Amygdala (tissue), 56 donors: ENCODE measurements at regions not wholly inside any gene's neighbourhood (a gene's known extent, or its start where the extent isn't known, plus 50 kb on each side); places are given as distances from the start of the nearest gene placed in this dataset.
"Not testable (repeated sequence)": the region's sequence is repeated elsewhere in the genome, so short reads cannot be mapped to it uniquely, and the experiment has no call there.

Experiments used
- DNase-seq, 56 donors: peaks; one replicate each; lab custom pipeline; 2025; lab: John Stamatoyannopoulos, UW

DNA sequence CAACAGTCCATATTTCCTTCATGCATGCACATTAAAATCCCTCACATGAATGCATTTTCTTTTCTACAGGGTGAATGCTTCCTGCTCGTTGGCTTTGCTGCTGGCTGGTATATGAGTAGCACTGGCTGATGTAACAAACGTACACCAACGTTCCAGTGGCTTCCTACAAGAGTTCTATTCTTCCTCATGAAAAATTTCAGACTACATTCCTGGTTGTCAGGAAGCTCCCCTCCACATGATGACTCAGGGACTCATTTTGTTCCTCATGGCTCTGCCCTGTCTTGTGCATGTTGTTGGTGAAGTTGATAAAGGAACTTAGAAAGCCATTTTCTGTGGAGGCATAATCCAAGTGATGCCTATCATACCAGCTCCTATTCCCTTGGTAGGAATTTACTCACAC, 470.7 kb upstream of the KLF6 start:
- no peak for DNase-seq

GRCh38 chr10:4254101-4254994, 469.3 kb upstream of the KLF6 start:
- no peak for DNase-seq

DNA sequence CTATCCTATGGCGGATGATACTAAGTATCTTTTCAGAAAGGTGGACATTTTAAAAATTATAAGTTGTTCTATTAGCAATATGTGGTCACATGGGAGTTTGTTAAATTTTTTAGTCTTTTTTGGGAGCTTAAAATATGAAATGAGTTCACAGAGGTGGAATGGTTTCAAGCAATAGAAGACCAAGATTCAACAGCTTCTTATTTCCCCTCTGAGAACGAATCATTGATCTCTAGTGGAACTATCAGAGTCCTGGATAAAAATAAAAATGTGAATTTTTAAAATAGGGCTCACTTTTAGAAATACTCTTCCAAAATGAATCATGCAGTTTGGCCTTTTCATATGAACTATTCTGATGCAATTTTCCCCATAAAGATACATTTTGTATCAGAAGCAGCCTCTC, 467.7 kb upstream of the KLF6 start:
- no peak for DNase-seq

- DNase-seq: no peak
Observed at GRCh38 chr10:4250587-4250887, 465.5 kb upstream of the KLF6 start.

DNA sequence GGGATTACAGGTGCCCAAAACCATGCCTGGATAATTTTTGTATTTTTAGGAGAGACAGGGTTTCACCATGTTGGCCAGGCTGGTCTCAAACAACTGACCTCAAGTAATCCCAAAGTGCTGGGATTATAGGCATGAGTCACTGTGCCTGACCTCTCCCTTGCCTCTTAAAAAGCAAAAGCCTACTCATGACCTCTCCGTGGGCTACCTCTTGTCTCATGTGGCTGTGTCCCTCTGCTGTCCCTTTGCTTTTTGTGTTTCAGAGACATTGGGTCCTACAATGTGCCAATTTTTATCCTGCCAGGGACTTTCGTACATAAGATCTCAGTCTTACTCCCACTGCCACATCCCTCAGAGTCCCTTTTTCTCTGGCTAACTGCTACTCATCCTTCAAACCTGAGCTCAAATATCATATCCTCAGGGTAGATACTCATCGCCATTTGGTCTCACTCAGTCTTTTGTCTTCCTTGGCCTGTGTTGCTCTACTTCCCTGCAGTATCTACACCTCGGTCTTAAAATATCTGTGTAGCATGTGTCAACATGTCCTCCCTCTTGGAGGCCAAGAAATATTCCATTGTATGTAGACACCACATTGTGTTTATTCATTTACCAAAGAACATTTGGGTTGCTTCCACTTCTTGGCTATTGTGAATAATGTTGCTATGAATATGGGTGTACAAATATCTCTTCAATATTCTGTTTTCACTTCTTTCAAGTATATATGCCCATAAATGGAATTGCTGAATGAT, 465.0 kb upstream of the KLF6 start:
- DNase-seq: no peak

- no peak for DNase-seq
Observed at GRCh38 chr10:4247379-4247778, 462.4 kb upstream of the KLF6 start.

DNA sequence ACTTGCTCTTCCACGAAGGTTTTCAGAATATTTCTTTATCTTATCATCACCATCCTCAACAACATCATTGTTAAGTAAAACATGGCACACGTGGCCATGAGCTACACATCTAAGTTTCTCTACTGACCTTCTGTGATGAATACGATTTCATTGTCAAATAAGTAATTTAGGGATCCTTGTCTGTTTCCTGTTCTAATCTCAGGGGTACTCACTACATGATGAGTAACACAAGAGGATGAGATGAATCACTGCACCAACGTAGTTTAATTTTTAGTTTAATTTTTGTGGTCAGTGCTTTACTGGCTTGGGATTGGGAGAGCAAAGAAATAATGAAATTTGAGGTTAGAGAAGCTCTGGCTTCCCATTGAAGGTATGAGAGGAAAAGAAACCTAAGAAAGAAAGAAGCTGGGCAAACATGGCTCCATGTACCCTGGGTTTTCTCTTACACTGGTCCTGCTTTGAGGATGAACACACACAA, 461.9 kb upstream of the KLF6 start:
- no peak for DNase-seq

GRCh38 chr10:4243651-4244050, 458.6 kb upstream of the KLF6 start:
- no peak for DNase-seq

DNA sequence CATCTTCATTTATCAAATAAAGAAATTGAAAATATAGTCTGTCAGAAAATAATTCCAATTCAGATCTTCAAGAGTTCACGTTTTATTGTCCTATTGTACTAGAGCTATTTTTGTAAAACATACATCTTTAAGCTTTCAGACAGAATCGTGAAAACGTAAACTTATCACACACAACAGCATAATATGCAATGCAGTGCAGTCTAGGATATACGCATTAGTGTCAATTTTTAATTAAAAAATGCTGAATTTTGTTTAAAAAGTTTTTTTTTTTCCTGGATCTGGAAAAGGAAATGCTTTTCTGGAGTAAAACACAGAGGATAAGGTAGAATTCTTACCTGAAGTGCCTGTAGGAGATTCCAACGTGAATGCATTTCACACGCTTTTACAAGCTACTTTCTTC, 458.2 kb upstream of the KLF6 start:
- DNase-seq: no peak

- no peak for DNase-seq
Observed at GRCh38 chr10:4242561-4243035, 457.6 kb upstream of the KLF6 start.

GRCh38 chr10:4241724-4242345, 456.8 kb upstream of the KLF6 start:
- peak in 3 of 56 donors; percentile 0 to 12 (median 8) for DNase-seq

- no peak for DNase-seq
Observed at GRCh38 chr10:4240608-4241197, 455.7 kb upstream of the KLF6 start.

DNA sequence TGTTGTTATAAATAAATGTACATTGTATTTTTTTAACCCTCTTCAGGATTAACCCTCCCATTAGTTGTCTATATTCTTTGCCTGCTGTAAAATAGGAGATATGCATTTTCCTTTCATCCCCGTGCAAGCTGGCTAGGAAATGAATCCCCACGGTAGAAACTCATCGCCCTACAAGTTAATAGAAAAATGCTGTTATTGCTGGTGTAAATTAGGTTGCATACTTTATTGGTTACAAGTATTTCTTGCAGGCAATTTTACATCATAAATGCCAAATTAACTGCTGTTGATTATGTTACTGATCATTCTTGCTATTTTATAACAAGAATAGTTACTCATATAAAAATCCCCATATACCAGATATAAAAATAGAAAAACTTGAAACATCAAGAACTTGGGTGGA, 454.2 kb upstream of the KLF6 start:
- no peak for DNase-seq

DNA sequence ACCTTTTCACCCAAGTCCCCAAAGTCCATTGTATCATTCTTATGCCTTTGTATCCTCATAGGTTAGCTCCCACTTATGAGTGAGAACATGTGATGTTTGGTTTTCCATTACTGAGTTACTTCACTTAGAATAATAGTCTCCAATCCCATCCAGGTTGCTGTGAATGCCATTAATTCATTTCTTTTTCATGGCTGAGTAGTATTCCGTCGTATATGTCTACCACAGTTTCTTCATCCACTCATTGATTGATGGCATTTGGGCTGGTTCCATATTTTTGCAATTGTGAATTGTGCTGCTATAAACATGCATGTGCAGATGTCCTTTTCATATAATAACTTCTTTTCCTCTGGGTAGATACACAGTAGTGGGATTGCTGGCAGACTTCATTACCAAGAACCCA, 451.9 kb upstream of the KLF6 start:
- DNase-seq: not testable (repeated sequence)

GRCh38 chr10:4234661-4235060, 449.7 kb upstream of the KLF6 start:
- DNase-seq: no peak

DNA sequence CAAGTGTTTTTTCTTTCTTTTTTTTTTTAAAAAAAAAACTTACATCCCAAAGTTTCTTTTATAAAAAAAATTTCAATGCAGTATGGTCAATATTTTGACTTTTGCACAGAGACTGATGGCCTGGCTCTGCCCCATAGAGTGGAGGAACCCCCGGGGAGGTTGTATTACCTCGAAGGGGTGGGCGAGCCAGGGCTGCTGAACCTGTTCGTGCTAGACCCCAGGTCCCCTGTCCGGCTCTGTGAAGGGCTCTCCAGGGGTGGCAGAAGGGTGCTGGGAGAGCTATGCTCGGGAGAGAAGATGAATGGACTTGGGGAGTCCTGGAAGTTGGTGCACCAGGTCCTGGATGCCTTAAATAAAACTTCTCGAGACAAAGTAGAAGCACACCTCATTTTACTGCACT, 446.4 kb upstream of the KLF6 start:
- no peak for DNase-seq

DNA sequence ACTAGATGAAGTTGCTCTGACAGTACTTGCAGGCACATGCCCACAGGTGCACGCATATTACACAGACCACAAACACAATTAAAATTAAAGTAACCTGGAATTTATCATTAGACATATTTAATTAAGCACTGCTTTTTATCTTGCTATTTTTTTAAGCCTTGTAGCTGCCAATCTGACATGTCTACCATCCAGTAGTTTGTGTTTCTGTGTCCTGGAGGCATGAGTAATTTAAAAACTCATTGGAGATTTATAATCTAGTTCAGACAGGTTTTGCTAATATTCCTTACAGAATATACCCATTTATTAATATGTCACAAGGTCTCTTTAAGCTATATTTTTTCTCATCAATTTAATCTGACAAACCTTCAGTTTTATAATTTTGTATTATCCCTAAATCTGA, 445.0 kb upstream of the KLF6 start:
- no peak for DNase-seq

DNA sequence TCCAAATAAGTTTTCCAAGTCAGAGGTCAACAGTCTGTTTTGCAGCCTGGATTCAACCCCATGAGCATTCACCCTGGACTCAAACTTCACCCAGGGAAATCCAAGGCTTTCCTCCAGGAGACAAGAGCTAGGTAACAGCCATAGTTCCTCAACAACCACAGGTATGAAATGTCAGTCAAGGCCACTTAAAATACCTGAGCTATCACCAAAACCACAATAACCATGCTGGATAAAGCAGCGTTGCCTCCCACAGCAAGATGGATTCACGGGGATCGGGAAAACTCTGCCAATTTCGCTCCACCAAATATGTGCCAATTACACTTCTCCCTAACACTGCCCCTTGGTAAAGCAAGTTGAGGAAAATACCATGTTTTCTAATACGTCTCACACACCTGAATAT, 444.1 kb upstream of the KLF6 start:
- DNase-seq: no peak

DNA sequence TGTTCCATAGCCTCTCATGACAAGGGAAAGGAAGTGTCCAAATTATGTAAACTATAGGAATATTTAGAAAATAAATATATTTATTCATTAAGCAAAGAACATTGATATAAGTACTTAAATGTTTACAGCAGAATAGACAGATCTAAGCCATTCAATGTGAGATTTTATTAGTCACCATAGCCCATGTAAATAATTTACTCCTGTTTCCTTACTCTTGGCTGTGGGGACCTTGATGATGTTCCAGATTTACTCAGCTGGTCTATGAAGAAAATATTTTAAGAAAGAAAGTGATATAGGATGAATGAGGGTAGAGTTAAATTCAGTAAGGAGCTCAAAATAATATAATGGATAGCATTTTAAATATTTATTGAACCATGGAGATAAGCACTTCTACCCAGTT, 442.6 kb upstream of the KLF6 start:
- DNase-seq: no peak

GRCh38 chr10:4226941-4227540, 442.0 kb upstream of the KLF6 start:
- DNase-seq: no peak

- no peak for DNase-seq
Observed at GRCh38 chr10:4224178-4224577, 439.2 kb upstream of the KLF6 start.
